Fibroblast of peridontal ligament (primary cell): ENCODE measurements at regions not wholly inside any gene's neighbourhood (a gene's known extent, or its start where the extent isn't known, plus 50 kb on each side); places are given as distances from the start of the nearest gene placed in this dataset.
"Not testable (repeated sequence)": the region's sequence is repeated elsewhere in the genome, so short reads cannot be mapped to it uniquely, and the experiment has no call there.

ENCODE experiments used
- DNase-seq: peaks from one replicate; pipeline ENCODE4 v3.0.0-alpha.2; 2010; ENCODE audit errors: extremely low read depth

GRCh38 chr6:112649853-112650252 lies 302.7 kb downstream of the RFPL4B start:
- DNase-seq: no peak

GRCh38 chr6:112651239-112651638 lies 304.1 kb downstream of the RFPL4B start:
- no peak for DNase-seq

DNA sequence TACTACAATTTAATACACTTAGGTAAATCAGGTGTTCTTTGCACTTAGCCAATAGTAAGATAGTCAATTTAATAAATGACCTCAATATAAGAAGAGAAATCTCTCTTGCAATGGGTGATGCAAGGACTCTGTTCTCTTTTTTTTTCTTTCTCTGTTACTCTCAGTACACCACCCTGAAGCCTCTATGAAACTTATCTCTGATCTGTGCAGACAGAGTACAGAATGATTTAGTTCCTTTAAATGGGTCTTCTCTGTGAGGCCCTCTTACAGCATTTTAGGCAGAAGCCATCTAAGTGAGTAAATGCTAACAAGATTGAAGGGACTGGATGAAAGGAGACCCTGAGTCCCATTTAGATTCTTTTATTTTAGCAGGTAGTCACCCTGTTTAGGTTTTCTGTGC lies 312.8 kb downstream of the RFPL4B start:
- no peak for DNase-seq

- DNase-seq: no peak
Observed at GRCh38 chr6:112660626-112661025, 313.5 kb downstream of the RFPL4B start.

GRCh38 chr6:112663698-112664097 lies 316.6 kb downstream of the RFPL4B start:
- DNase-seq: no peak

DNA sequence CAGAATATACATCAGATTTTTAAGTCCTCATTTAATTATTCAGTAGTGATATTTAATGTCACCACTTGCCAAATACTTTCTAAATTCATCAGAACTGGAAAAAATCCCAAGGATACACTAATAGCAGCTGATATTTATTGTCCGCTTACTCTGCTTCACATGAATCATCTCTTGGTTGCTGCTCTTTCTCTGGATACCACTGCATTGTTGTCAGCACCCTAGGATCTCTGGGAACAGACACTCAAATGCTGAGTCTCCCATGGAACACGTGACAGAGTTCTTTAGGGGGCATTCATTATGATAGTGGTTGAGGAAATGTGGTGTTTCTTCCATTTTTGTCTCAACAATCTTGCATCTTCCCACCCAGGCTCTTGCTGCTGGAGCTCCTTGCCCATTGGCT lies 318.0 kb downstream of the RFPL4B start:
- DNase-seq: no peak

- DNase-seq: peak; percentile 34
Observed at GRCh38 chr6:112665815-112666214, 318.7 kb downstream of the RFPL4B start.

DNA sequence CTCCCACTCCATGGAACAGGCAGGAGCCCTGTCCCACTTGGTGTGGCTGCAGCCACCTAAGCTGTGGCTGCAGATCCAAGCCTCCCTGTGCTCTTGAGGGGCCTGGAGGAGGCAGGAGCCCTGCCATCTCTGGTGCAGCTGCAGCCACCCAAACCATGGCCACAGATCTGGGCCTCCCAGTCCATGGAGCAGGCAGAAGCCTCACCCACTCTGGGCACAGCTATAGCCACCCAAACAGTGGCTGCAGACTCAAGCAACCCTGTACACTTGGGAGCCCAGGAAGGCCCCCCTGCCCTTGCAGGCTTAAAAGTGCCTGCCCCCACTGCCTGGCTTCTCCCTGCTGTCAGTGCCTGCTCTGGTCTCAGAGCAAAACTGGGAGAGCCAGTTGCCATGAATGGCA lies 320.3 kb downstream of the RFPL4B start:
- no peak for DNase-seq

DNA sequence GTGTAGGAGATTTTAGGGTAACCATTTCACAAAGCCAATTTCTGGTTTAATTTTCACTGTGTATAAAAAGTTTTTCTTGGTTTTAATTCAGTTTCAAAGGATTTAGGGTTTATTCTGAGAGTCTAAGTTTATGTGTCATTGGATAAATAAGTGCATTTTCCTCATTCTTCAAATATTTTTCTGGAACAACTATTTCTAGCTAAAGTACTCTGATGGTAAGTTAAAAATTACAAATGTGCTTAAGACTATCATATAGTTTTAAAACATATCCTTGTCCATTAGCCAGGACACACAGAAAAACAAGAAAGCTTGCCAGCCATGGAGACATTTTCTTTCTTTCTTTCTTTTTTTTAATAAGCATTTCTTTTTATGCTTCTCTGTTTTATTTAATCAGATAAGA lies 333.0 kb downstream of the RFPL4B start:
- peak; percentile 69 for DNase-seq

DNA sequence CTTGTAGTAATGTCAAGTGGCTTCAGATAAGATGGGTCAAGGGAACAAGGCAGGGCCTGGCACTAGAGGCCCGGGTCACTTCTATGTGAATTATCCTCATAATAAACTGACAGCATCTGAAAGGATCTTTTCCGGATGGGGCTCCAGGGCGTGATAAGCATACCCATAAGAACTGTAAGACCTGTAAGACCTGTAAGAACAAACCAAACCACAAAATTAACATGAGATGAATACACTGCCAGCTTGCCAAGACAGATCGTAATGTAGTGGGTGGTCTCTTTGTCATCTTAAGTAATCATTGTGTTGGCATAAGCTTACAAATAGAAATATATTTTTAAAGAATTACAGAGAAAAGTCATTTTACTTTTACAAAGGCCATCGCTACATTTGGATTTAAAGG lies 334.9 kb downstream of the RFPL4B start:
- no peak for DNase-seq

DNA sequence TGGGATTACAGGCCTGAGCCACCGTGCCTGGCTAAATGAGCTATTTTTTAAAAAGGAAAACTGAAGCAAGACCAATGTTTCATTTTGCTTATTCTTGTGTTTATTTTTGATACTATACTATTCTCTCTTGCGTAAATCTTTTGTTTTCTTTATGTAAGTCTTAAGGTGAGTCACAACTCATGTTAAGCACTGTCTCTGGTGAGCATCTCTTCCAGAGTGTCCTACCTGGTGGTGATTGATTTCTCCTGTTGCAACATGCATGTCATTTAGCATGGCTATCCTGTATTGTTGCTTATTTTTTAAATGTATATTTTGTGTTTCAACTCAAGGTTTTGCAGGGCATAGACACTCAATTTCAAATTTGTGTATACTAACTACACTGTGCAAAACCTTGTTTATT lies 336.0 kb downstream of the RFPL4B start:
- no peak for DNase-seq

- DNase-seq: peak; percentile 99
Observed at GRCh38 chr6:112683926-112684325, 336.8 kb downstream of the RFPL4B start.

DNA sequence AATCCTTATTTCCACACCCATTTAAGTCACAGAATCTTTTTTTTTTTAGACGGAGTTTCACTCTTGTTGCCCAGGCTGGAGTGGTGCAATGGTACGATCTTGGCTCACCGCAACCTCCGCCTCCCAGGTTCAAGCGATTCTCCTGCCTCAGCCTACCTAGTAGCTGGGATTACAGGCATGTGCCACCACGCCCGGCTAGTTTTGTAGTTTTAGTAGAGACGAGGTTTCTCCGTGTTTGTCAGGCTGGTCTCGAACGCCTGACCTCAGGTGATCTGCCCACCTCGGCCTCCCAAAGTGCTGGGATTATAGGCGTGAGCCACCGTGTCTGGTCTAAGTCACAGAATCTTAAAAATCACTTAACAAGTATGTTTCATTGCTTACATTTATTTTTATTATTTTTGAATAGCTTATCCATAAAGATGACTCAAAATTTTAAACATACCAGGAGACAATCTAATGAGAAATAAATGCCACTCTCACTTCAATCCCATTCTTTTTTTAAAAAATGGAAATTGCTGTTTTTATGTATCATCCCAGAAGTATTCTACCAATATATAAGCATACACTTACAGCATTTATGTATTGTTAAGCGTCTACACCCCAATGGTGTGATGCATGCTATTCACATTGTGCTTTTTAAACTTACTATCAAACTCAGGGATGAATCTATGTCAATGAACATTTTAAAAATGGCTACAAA lies 338.5 kb downstream of the RFPL4B start:
- not testable (repeated sequence) for DNase-seq

DNA sequence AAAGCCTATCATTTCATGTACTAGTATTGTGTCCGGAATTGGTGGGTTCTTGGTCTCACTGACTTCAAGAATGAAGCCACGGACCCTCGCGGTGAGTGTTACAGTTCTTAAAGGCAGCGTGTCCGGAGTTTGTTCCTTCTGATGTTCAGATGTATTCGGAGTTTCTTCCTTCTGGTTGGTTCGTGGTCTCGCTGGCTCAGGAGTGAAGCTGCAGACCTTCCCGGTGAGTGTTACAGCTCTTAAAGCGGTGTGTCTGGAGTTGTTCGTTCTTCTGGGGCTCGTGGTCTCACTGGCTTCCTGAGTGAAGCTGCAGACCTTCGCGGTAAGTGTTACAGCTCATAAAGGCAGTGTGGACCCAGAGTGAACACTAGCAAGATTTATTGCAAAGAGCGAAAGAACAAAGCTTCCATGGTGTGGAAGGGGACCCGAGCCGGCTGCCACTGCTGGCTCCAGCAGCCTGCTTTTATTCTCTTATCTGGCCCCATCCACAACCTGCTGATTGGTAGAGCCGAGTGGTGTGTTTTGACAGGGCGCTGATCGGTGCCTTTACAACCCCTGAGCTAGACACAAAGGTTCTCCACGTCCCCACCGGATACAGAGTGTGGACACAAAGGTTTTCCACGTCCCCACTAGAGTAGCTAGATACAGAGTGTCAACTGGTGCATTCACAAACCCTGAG lies 341.5 kb downstream of the RFPL4B start:
- DNase-seq: not testable (repeated sequence)

- DNase-seq: not testable (repeated sequence)
Observed at GRCh38 chr6:112689183-112689858, 342.2 kb downstream of the RFPL4B start.

- DNase-seq: peak; percentile 88
Observed at GRCh38 chr6:112690497-112691202, 343.5 kb downstream of the RFPL4B start.

GRCh38 chr6:112691289-112691688 lies 344.2 kb downstream of the RFPL4B start:
- peak; percentile 94 for DNase-seq

- DNase-seq: no peak
Observed at GRCh38 chr6:112695001-112695400, 347.9 kb downstream of the RFPL4B start.

GRCh38 chr6:112697265-112697664 lies 350.1 kb downstream of the RFPL4B start:
- DNase-seq: no peak

DNA sequence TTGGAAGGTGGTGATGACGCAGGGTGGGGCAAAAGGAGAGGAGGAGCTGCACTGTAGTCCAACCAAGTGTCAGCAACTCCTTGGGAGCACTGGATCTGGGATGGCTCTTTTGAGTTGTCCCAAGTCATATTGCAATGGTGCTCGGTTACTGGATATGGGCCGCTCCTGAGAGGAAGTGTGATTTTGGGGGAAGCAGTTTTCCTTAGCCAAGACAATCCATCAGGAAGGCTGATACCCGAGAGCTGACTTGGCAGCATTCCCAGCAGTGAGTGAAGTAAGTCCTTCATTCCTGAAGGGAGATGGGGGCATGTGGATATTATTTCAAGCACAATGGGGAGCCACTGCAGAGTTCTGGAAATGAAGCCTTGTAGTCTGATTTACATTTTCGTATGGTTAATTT lies 354.1 kb downstream of the RFPL4B start:
- peak; percentile 78 for DNase-seq

DNA sequence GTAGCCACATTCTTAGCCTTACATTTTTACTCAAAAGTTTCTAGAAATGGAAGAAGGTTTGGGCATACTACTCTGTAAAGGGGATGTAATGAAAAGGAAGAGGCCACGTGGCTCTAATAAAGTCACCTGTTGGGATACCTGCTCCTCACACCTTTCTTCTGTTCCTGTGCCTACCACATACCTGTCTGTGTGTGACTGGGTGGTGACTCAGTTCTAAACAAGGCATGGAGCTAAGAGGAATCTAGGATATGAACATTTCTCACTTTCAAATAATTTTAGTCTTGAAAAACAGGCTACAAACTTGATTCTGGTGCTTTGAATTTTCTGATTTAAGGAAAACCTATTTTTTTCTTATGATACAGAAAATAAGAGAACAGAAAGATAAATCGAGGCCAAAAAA lies 363.6 kb downstream of the RFPL4B start:
- DNase-seq: no peak

DNA sequence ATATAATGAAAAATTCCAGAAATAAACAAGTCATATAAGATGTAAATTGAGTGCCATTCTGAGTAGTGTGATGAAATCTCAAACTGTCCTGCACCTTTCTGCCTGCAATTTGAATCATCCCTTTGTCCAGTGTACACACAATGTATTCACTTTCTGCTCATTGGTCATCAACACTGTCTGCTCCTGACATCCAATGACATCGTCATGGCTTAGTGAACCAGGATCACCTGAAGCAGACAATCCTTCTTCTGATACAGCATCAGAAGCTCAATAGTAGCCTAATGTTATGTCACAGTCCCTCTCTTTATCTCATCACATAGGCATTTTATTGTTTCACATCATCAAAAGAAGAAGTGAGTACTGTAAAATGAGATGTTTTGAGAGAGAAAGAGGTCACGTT lies 366.3 kb downstream of the RFPL4B start:
- no peak for DNase-seq
